GM20000 (cell line): ENCODE measurements at regions not wholly inside any gene's neighbourhood (a gene's known extent, or its start where the extent isn't known, plus 50 kb on each side); places are given as distances from the start of the nearest gene placed in this dataset.

Experiments
- DNase-seq: peaks from one replicate; pipeline ENCODE4 v3.0.0; 2012; ENCODE audit warnings: low spot score
- CTCF ChIP-seq: IDR thresholded peaks from 2 replicates; pipeline ENCODE4 v1.5.1; 2012; ENCODE audit warnings: mild to moderate bottlenecking, control low read depth; ENCODE audit errors: extremely low read depth, missing control alignments

DNA sequence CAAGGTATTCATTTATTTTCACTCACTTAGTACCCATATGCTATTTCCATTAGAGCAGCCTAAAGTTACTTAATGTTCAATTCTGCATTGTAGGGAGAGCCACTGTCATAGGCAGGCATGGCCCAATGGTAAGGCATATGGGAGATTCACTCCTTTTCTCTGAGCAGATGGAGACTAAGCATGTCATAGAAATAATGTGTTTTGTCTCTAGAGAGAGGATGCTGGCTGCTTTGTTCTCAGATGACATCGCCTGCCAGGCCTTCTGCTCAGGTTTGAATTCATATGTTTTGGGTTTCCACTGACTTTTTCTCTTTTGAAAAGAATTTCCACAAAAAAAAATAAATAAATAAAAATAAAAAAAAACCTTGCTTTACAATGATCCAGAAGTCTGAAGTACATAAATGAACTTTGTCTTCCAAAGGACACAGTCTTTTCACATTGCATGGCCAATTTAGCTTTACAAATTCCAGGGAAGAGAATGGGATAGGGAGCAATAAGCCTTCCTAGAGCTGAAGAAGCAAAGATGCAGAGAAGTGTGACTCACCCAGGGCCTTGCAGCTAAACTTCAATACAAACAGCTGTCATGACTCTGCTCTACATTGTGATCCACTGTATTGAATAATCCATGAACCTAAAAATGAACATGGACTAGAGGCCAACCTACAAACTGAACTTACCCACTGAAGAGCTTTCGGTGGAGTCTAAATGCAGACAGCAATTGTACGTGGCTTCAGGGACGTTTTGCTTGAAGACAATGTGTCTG lies 422.5 kb downstream of the CMPK2 start:
- no peak for DNase-seq

GRCh38 chr2:6444514-6444913 lies 421.2 kb downstream of the CMPK2 start:
- DNase-seq = no peak
- no peak for TF ChIP-seq CTCF

More for the DNA sequence above, 422.5 kb downstream of the CMPK2 start:
- no peak for TF ChIP-seq CTCF

DNA sequence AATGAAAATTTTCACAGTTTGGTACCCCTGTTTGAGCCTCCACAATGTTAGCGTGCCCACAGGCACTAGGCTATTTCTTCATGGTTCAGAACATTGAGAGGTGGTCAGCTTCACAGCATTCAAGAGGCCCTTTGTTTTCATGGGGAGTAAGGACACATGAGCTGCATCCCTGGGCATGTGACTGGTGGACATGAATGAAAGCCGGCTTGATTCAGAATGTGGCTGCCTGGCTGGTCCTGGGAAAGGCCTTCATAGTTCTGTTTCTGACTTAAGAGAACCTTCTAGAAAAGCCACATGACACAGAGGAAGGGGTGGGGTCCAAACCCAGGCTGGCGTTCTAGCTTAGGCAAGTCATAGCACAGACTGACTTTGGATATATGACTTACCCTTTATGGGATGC lies 420.6 kb downstream of the CMPK2 start:
- DNase-seq = no peak
- TF ChIP-seq CTCF = no peak

GRCh38 chr2:6446938-6447608 lies 418.6 kb downstream of the CMPK2 start:
- DNase-seq = no peak
- TF ChIP-seq CTCF = no peak

DNA sequence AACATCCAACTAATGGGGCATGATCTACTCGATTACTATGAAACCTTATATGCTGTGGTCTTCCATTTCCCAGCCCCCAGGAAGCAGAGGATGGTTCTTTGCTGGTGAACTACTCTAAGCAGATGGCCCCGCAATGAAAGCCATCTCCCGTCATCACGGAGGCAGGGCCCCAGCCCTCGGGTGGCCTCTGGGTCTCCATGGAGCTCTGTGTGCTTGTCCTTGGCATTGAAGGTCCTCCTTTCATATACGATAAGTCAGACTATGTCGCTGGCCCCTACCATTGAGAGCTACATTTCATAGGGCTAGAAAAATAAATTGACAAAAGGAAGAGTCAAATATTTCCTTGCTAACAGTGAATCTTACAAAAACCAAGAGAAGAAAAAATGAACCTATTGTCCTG lies 416.8 kb downstream of the CMPK2 start:
- no peak for TF ChIP-seq CTCF
- no peak for DNase-seq

DNA sequence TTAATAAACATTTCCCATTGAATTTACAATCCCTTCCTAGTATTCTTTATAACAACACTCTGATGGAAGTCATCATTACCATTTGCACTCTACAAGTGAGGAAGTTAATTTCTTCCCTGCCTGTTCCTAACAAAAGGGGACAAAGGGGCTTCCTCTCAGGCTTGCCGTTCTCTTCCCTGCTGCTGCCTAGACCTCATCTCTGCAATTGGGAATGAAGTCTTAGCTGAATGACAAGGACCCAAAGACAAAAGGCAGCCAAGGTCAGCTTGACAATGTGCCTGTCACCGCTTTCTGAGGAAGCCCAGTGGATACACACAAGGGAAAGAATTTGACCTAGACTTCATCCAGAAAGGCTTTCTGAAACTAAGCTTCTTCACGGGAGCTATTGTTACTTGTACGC lies 416.4 kb downstream of the CMPK2 start:
- no peak for TF ChIP-seq CTCF
- DNase-seq = no peak

DNA sequence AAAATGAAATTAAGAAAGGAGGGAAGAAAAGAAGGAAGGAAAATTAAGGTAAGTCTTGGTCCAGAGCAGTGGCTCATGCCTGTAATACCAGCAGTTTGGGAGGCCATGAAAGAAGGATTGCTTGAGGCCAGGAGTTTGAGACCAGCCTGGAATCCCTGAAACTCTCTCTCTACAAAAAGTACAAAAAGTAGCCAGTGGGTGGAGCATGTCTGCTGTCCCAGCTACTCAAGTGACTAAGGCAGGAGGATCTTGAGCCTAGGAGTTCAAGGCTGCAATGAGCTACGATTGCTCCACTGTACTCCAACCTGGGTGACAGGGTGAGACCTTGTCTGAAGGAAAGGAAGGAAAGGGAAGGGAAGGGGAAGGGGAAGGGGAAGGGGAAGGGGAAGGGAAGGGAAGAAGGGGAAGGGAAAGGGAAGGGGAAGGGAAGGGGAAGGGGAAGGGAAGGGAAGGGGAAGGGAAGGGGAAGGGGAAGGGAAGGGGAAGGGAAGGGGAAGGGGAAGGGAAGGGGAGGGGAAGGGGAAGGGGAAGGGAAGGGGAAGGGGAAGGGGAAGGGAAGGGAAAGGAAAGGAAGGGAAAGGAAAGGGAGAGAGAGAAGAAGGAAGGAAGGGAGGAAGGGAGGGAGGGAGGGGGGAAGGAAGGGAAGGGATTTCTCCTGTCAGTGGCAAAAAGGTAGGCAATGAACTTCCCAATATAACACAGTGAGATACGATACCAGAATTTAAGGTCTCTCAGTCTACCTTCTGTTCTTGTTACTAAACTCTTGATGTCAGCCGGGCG lies 412.8 kb downstream of the CMPK2 start:
- DNase-seq = no peak
- TF ChIP-seq CTCF = no peak
